BJ (cell line): ENCODE measurements at regions not wholly inside any gene's neighbourhood (a gene's known extent, or its start where the extent isn't known, plus 50 kb on each side); places are given as distances from the start of the nearest gene placed in this dataset.

ENCODE experiments used
- CTCF ChIA-PET: fragments of 350-600 bp; formaldehyde crosslinking; extraction: SDS; loops from one replicate; lab custom pipeline; 2021; ENCODE audit warnings: antibody characterized with exemption, inconsistent platforms; lab: Yijun Ruan, JAX
- POLR2A ChIA-PET: fragments of 300-600 bp; sonication (Branson Sonifier 250); formaldehyde crosslinking; extraction: SDS; loops from one replicate; lab custom pipeline; 2021; ENCODE audit warnings: antibody characterized with exemption; lab: Charles Lee
- DNase-seq: peaks from one replicate; pipeline ENCODE4 v3.0.0-alpha.2; 2011; ENCODE audit warnings: low read depth
- H3K27me3 ChIP-seq: 2 replicates; pipeline ENCODE4 v1.6.0; 2011; ENCODE audit warnings: low read length; ENCODE audit not compliant: control insufficient read depth, insufficient read depth
- H3K36me3 ChIP-seq: 2 replicates; pipeline ENCODE4 v1.5.1; 2011; ENCODE audit warnings: low read length; ENCODE audit not compliant: control insufficient read depth, insufficient read depth
- H3K4me3 ChIP-seq: 2 replicates; pipeline ENCODE4 v1.5.1; 2011; ENCODE audit warnings: low read depth, mild to moderate bottlenecking, control low read depth, low read length
- CTCF ChIP-seq: IDR thresholded peaks from 2 replicates; pipeline ENCODE4 v1.5.1; 2011; ENCODE audit warnings: low read depth, mild to moderate bottlenecking, control low read depth, inconsistent platforms, low read length, moderate library complexity; ENCODE audit not compliant: insufficient read depth

GRCh38 chrX:73768886-73769285 lies 83.6 kb downstream of the XIST start:
- no peak for DNase-seq
- H3K4me3 ChIP-seq, result no peak overlapping the region
- POLR2A ChIA-PET, result no interaction called here
- CTCF ChIA-PET, result no interaction called here
- TF ChIP-seq CTCF, result no peak
- no peaks in the 10 kb centered on the region for H3K36me3 ChIP-seq
- H3K27me3 ChIP-seq, result no peaks in the 10 kb centered on the region

GRCh38 chrX:73768160-73768559 lies 84.4 kb downstream of the XIST start:
- no peak for DNase-seq
- Histone ChIP-seq H3K27me3 (no peaks in the 10 kb centered on the region), H3K36me3 (no peaks in the 10 kb centered on the region), H3K4me3 (no peak overlapping the region)
- no peak for TF ChIP-seq CTCF
- ChIA-PET POLR2A (no interaction called here), CTCF (no interaction called here)

GRCh38 chrX:73767017-73767416 lies 85.5 kb downstream of the XIST start:
- ChIA-PET CTCF (interaction anchor here (1.1 kb wide), 1 partner anchor 12 kb away, joined by 4 read pairs; no protein-coding TSS in a partner anchor), POLR2A (no interaction called here)
- Histone ChIP-seq H3K27me3 (no peaks in the 10 kb centered on the region), H3K36me3 (no peaks in the 10 kb centered on the region), H3K4me3 (no peak overlapping the region)
- DNase-seq, result no peak
- no peak for TF ChIP-seq CTCF

GRCh38 chrX:73766431-73766795 lies 86.1 kb downstream of the XIST start:
- TF ChIP-seq CTCF, result no peak

DNA sequence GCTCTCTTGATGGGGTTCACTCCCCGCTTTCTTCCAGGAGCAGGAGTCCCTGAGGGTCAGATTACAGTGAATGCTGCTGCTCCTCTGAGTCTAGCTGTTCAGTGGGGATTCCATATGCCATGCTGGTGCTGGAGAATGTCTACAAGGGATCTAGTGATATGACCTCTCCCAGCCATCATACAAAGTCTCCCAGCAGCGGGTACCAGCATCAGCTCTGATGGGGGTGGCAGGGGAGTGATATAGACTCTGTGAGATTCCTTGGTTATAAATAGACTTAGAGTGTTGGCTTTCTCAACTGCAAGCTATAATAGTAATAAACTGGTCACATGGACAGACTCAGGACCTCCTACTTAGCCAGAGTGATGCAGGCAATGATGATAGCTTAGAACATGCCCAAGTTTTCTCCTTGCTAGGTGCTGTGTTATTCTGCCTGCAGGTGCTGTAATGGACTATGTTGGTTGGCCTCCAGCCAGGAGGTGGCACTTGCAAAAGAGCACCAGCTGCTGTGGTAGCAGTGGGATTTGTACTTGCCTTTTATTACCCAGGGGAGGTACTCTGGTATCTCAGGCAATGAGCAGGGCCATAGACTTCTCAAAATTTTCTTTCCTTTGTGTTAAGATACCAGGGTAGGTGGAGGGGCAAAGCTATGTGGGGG lies 86.6 kb downstream of the XIST start:
- DNase-seq, result no peak
- no peak for TF ChIP-seq CTCF
- POLR2A ChIA-PET, result no interaction called here
- Histone ChIP-seq H3K27me3 (no peaks in the 10 kb centered on the region), H3K4me3 (no peak overlapping the region), H3K36me3 (no peaks in the 10 kb centered on the region)
- CTCF ChIA-PET, result interaction anchor here (1.1 kb wide), 1 partner anchor 13 kb away, joined by 4 read pairs; no protein-coding TSS in a partner anchor

More at GRCh38 chrX:73766431-73766795, 86.1 kb downstream of the XIST start:
- CTCF ChIA-PET, result interaction anchor here (1.1 kb wide), 1 partner anchor 12 kb away, joined by 4 read pairs; no protein-coding TSS in a partner anchor
- DNase-seq, result no peak
- Histone ChIP-seq H3K4me3 (no peak overlapping the region), H3K27me3 (no peaks in the 10 kb centered on the region), H3K36me3 (no peaks in the 10 kb centered on the region)
- POLR2A ChIA-PET, result no interaction called here
